ENCODE measurements at regions not wholly inside any gene's neighbourhood (a gene's known extent, or its start where the extent isn't known, plus 50 kb on each side); places are given as distances from the start of the nearest gene placed in this dataset.

DNA sequence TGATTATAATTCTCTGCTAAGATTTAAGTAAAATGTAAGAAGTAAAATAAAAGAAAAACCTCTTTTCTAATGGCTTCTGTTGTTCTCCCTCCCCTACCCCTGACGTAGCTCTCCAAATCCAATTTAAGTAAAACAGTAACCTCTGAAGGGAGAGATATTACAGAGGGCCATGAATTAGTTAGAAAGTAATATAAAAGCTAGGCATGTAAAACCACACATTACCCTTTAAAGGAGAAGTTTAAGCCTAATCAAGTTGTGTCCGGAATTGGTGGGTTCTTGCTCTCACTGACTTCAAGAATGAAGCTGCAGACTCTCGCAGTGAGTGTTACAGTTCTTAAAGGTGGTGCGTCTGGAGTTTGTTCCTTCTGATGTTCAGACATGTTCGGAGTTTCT is 116.9 kb upstream of the SCN7A start:
- TF ChIP-seq, protein P1, sequence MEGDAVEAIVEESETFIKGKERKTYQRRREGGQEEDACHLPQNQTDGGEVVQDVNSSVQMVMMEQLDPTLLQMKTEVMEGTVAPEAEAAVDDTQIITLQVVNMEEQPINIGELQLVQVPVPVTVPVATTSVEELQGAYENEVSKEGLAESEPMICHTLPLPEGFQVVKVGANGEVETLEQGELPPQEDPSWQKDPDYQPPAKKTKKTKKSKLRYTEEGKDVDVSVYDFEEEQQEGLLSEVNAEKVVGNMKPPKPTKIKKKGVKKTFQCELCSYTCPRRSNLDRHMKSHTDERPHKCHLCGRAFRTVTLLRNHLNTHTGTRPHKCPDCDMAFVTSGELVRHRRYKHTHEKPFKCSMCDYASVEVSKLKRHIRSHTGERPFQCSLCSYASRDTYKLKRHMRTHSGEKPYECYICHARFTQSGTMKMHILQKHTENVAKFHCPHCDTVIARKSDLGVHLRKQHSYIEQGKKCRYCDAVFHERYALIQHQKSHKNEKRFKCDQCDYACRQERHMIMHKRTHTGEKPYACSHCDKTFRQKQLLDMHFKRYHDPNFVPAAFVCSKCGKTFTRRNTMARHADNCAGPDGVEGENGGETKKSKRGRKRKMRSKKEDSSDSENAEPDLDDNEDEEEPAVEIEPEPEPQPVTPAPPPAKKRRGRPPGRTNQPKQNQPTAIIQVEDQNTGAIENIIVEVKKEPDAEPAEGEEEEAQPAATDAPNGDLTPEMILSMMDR (IDR thresholded peaks at IDR 0.05): no peak
- 60 to 69% (median 64%) methylated on average over 5 of the region's 5 CpGs for whole genome bisulfite sequencing, 3 donors
- no peaks in the 10 kb centered on the region for H3K4me1 ChIP-seq
- intact Hi-C loops (cut with DNase I): no loop called here
- H3K36me3 ChIP-seq (ENCODE audit: insufficient read depth in 1 of 2, low read depth in 1 of 2): no peaks in the 10 kb centered on the region
- H3K4me3 ChIP-seq: peak overlapping the region; percentile 30
- no peak overlapping the region for H3K27ac ChIP-seq
- no peak for ATAC-seq
- DNase-seq: no peak
- no peaks in the 10 kb centered on the region for H3K9me3 ChIP-seq
- no peaks in the 10 kb centered on the region for H3K27me3 ChIP-seq (ENCODE audit: insufficient read depth in 3 of 3, low read length in 2 of 3)

DNA sequence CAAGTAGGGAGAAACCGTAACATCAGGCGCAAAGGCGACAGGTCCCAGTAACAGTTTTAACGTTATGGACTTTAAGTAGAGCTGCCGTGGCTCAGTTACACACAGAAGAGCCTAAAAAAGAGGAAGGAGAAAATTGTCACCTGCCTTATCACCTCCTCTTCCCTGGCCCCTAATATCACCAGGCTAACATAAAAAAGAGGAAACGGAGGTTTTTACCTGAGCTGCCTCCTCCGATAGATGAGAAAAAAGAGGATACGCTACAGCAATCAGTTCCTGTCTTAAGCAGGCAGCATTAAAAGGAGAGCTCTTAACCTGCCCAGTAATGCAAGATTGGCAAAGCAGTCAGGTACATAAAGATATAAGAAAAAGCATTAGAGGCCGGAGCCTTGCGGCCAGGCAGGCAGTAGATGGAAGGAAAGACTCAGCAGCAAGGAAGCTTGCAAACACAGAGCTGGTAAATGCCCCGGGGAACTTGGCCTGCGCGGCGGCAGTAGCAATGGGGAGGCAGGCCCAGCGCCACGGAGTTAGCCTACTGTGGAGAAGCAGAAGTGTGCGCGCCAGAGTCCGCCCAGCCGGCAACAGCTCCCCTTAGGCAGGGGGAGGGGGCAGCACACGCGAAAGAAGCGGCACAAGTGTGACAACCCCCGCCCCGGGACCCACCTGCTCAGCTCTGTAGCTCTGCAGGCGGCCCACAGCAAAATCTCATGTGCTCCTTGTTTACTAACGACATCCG is 116.3 kb upstream of the SCN7A start:
- intact Hi-C loops (cut with DNase I): no loop called here
- 16 to 31% (median 26%) methylated on average over 28 of the region's 28 CpGs for WGBS, 3 donors
- TF ChIP-seq, protein P1 (IDR thresholded peaks at IDR 0.05): no peak
- H3K9me3 ChIP-seq: no peaks in the 10 kb centered on the region
- ATAC-seq (no peak), DNase-seq (peak in 1 of 2 donors; percentile 10)
- no peaks in the 10 kb centered on the region for H3K4me1 ChIP-seq
- H3K27ac ChIP-seq: no peak overlapping the region
- no peaks in the 10 kb centered on the region for H3K36me3 ChIP-seq (ENCODE audit: insufficient read depth in 1 of 2, low read depth in 1 of 2)
- peak overlapping the region; percentile 30 for H3K4me3 ChIP-seq
- no peaks in the 10 kb centered on the region for H3K27me3 ChIP-seq (ENCODE audit: insufficient read depth in 3 of 3, low read length in 2 of 3)

DNA sequence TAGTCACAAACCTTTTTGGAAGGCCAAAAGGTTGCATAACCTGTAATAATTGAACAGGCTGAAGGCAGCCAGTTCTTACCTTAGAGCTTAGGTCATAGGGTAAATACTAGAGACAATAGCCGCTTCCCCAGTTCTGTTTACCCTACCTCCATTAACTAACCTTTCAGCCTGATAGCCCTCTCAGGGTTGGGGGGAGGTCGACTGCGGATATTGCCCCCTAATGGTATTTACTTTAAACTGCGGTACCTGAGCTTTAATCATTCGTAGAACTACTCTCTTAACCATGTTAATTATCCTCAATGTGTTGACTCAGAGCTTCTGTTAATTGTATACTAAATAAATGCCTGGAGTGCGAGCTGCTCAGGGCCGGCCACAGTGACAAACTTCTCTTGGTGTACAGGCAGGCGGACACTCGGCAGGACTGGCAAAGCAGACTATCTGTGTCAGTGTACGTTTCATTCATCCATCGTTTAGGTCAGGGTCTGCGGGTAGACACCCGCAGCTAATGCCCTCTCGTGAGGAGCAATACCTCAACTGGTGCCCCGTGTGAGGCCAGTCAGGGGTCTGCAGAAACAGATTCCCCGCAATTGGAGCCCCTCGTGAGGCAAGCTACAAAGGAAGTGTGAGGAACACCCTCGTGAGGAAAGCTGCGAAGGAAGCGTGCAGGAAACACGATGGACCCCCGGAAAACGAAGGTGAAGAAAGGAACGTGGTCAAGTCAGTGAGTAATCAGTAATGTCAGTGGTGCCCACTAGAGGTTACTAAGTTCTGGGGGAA is 115.3 kb upstream of the SCN7A start:
- no peaks in the 10 kb centered on the region for H3K4me1 ChIP-seq
- H3K36me3 ChIP-seq (ENCODE audit: insufficient read depth in 1 of 2, low read depth in 1 of 2): no peaks in the 10 kb centered on the region
- no peak for ATAC-seq
- H3K27me3 ChIP-seq (ENCODE audit: insufficient read depth in 3 of 3, low read length in 2 of 3): no peaks in the 10 kb centered on the region
- TF ChIP-seq, protein P1 (IDR thresholded peaks at IDR 0.05): no peak
- H3K9me3 ChIP-seq: no peaks in the 10 kb centered on the region
- H3K27ac ChIP-seq: no peak overlapping the region
- intact Hi-C loops (cut with DNase I): no loop called here
- 66 to 81% (median 74%) methylated on average over 24 of the region's 24 CpGs for WGBS, 3 donors
- DNase-seq: no peak
- H3K4me3 ChIP-seq: no peak overlapping the region

DNA sequence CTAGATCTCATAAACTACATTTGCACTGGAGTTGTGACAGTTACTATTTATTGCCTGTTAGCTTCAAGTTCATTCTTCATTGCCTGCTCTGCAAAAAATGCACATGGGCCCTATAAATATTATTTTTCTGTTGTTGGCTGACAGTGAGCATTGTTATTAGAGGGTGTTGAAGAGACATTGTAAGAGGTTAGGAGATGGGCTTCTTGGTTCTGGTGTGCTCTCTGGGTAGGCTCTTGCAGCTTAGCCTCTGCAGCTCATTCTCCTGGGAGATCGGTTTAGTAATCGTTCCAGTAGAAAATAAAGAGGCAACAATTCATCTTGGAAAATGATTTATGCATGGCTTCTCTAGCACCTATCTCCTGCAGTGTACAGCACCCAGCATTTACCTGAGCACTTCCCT is 113.8 kb upstream of the SCN7A start:
- no peaks in the 10 kb centered on the region for H3K27me3 ChIP-seq (ENCODE audit: insufficient read depth in 3 of 3, low read length in 2 of 3)
- intact Hi-C loops (cut with DNase I): no loop called here
- no peaks in the 10 kb centered on the region for H3K4me1 ChIP-seq
- ATAC-seq (no peak), DNase-seq (no peak)
- WGBS, 3 donors: 79 to 89% (median 82%) methylated on average over 2 of the region's 2 CpGs
- H3K9me3 ChIP-seq: no peaks in the 10 kb centered on the region
- no peaks in the 10 kb centered on the region for H3K36me3 ChIP-seq (ENCODE audit: insufficient read depth in 1 of 2, low read depth in 1 of 2)
- TF ChIP-seq, protein P1 (IDR thresholded peaks at IDR 0.05): no peak
- H3K4me3 ChIP-seq: no peak overlapping the region
- no peak overlapping the region for H3K27ac ChIP-seq
